Activated CD4-positive, alpha-beta T cell treated with anti-CD3 and anti-CD28 coated beads, Interleukin-2, Interleukin-6, amounts not matched to agents 100 ng/mL and 50 ng/mL, durations not matched to agents 16 hours and 8 hours (primary cell): ENCODE measurements at regions not wholly inside any gene's neighbourhood (a gene's known extent, or its start where the extent isn't known, plus 50 kb on each side); places are given as distances from the start of the nearest gene placed in this dataset.
A peak's percentile ranks its signal among the peaks of the same experiment; 100 is the strongest.
"Not testable (repeated sequence)": the region's sequence is repeated elsewhere in the genome, so short reads cannot be mapped to it uniquely, and the experiment has no call there.

Experiments
- DNase-seq: peaks from one replicate; pipeline ENCODE4 v3.0.0-alpha.2; 2020

- no peak for DNase-seq
Observed at GRCh38 chr13:44697058-44697457, 120.9 kb upstream of the TSC22D1 start.

- DNase-seq, result no peak
Observed at GRCh38 chr13:44695520-44695919, 119.4 kb upstream of the TSC22D1 start.

- DNase-seq, result no peak
Observed at GRCh38 chr13:44694842-44695241, 118.7 kb upstream of the TSC22D1 start.

GRCh38 chr13:44694291-44694690, 118.2 kb upstream of the TSC22D1 start:
- DNase-seq, result no peak

GRCh38 chr13:44693156-44693764, 117.1 kb upstream of the TSC22D1 start:
- DNase-seq, result no peak

- no peak for DNase-seq
Observed at GRCh38 chr13:44692173-44692713, 116.1 kb upstream of the TSC22D1 start.

- no peak for DNase-seq
Observed at GRCh38 chr13:44690376-44690775, 114.2 kb upstream of the TSC22D1 start.

- DNase-seq, result no peak
Observed at GRCh38 chr13:44688652-44689051, 112.5 kb upstream of the TSC22D1 start.

- DNase-seq, result no peak
Observed at GRCh38 chr13:44686531-44686934, 110.4 kb upstream of the TSC22D1 start.

GRCh38 chr13:44685641-44686040, 109.5 kb upstream of the TSC22D1 start:
- peak; percentile 10 for DNase-seq

GRCh38 chr13:44682416-44682815, 106.3 kb upstream of the TSC22D1 start:
- not testable (repeated sequence) for DNase-seq

- DNase-seq, result no peak
Observed at GRCh38 chr13:44680746-44681355, 104.7 kb upstream of the TSC22D1 start.

GRCh38 chr13:44679597-44679996, 103.5 kb upstream of the TSC22D1 start:
- no peak for DNase-seq

- DNase-seq, result no peak
Observed at GRCh38 chr13:44678197-44678596, 102.1 kb upstream of the TSC22D1 start.

- DNase-seq, result no peak
Observed at GRCh38 chr13:44676534-44676933, 100.4 kb upstream of the TSC22D1 start.

- no peak for DNase-seq
Observed at GRCh38 chr13:44669534-44669933, 93.4 kb upstream of the TSC22D1 start.

GRCh38 chr13:44668688-44669087, 92.6 kb upstream of the TSC22D1 start:
- no peak for DNase-seq

GRCh38 chr13:44667943-44668342, 91.8 kb upstream of the TSC22D1 start:
- no peak for DNase-seq

- DNase-seq, result not testable (repeated sequence)
Observed at GRCh38 chr13:44666538-44666937, 90.4 kb upstream of the TSC22D1 start.

- DNase-seq, result no peak
Observed at GRCh38 chr13:44664308-44664707, 88.2 kb upstream of the TSC22D1 start.

GRCh38 chr13:44662515-44662914, 86.4 kb upstream of the TSC22D1 start:
- no peak for DNase-seq

- DNase-seq, result no peak
Observed at GRCh38 chr13:44661936-44662335, 85.8 kb upstream of the TSC22D1 start.

GRCh38 chr13:44660050-44660449, 83.9 kb upstream of the TSC22D1 start:
- no peak for DNase-seq

- no peak for DNase-seq
Observed at GRCh38 chr13:44652962-44653660, 77.0 kb upstream of the TSC22D1 start.
